ENCODE measurements at regions not wholly inside any gene's neighbourhood (a gene's known extent, or its start where the extent isn't known, plus 50 kb on each side); places are given as distances from the start of the nearest gene placed in this dataset.

- intact Hi-C loops (cut with micrococcal nuclease; ENCODE audit: unreplicated experiment): no loop called here
- no TSS peak for BruUV-seq (replicated peaks)
- POLR2A ChIA-PET (ENCODE audit: unreplicated experiment): no interaction called here
- H3K36me3 ChIP-seq (ENCODE audit: low read depth): no peaks in the 10 kb centered on the region
- H3K27ac ChIP-seq: no peak overlapping the region
- H3F3A ChIP-seq (ENCODE audit: insufficient read depth, low read depth): no peaks in the 10 kb centered on the region
- H3K4me3 ChIP-seq: no peak overlapping the region
- H3K9me2 ChIP-seq (ENCODE audit: insufficient read depth): no peaks in the 10 kb centered on the region
- DNase-seq: no peak
- H3K4me2 ChIP-seq: no peak overlapping the region
- H3K27me3 ChIP-seq (ENCODE audit: insufficient read depth, low read depth): no peaks in the 10 kb centered on the region
- no peaks in the 10 kb centered on the region for H3K4me1 ChIP-seq (replicated peaks; ENCODE audit: insufficient read depth)
- TF ChIP-seq EZH2 (IDR thresholded peaks at IDR 0.05; ENCODE audit: low read depth): no peak
- TF ChIP-seq, protein P1, sequence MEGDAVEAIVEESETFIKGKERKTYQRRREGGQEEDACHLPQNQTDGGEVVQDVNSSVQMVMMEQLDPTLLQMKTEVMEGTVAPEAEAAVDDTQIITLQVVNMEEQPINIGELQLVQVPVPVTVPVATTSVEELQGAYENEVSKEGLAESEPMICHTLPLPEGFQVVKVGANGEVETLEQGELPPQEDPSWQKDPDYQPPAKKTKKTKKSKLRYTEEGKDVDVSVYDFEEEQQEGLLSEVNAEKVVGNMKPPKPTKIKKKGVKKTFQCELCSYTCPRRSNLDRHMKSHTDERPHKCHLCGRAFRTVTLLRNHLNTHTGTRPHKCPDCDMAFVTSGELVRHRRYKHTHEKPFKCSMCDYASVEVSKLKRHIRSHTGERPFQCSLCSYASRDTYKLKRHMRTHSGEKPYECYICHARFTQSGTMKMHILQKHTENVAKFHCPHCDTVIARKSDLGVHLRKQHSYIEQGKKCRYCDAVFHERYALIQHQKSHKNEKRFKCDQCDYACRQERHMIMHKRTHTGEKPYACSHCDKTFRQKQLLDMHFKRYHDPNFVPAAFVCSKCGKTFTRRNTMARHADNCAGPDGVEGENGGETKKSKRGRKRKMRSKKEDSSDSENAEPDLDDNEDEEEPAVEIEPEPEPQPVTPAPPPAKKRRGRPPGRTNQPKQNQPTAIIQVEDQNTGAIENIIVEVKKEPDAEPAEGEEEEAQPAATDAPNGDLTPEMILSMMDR (conservative IDR thresholded peaks at IDR 0.05): no peak
- H4K20me1 ChIP-seq (ENCODE audit: insufficient read depth): no peaks in the 10 kb centered on the region
- no peak overlapping the region for H2AFZ ChIP-seq
- H3K79me2 ChIP-seq (ENCODE audit: low read depth): no peaks in the 10 kb centered on the region
- CTCF ChIA-PET: no interaction called here
- H3K9me3 ChIP-seq (ENCODE audit: insufficient read depth, low read depth): no peaks in the 10 kb centered on the region
These were observed 276.4 kb downstream of the IL15 start for GRCh38 chr4:141912831-141913230.

DNA sequence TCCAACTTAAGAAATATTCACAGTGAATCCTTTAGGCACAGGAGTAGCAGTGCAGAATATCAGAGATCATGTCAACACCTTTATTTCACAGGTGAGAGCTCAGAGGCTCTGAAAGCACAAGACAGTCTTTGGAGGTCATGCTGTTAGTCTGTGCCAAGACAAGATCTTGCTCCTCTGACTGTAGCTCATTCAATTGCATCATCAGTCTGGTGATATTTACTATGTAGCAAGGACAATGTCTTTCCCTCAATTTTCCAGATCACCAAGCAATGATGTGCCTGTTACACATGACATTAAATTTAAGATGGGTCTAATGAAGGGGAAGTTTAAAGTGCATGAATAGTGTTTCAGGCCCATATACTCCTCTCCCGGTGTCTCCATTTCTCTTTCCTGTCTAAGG lies 277.5 kb downstream of the IL15 start:
- no peaks in the 10 kb centered on the region for H3K4me1 ChIP-seq (replicated peaks; ENCODE audit: insufficient read depth)
- H3K79me2 ChIP-seq (ENCODE audit: low read depth): no peaks in the 10 kb centered on the region
- H3F3A ChIP-seq (ENCODE audit: insufficient read depth, low read depth): no peaks in the 10 kb centered on the region
- no peak overlapping the region for H2AFZ ChIP-seq
- no peak for TF ChIP-seq EZH2 (IDR thresholded peaks at IDR 0.05; ENCODE audit: low read depth)
- TF ChIP-seq, protein P1 (conservative IDR thresholded peaks at IDR 0.05): no peak
- H3K9me2 ChIP-seq (ENCODE audit: insufficient read depth): no peaks in the 10 kb centered on the region
- no peaks in the 10 kb centered on the region for H3K27me3 ChIP-seq (ENCODE audit: insufficient read depth, low read depth)
- no peak overlapping the region for H3K4me2 ChIP-seq
- CTCF ChIA-PET: no interaction called here
- no TSS peak for BruUV-seq (replicated peaks)
- intact Hi-C loops (cut with micrococcal nuclease; ENCODE audit: unreplicated experiment): no loop called here
- H3K36me3 ChIP-seq (ENCODE audit: low read depth): no peaks in the 10 kb centered on the region
- DNase-seq: no peak
- no peak overlapping the region for H3K27ac ChIP-seq
- POLR2A ChIA-PET (ENCODE audit: unreplicated experiment): no interaction called here
- H3K9me3 ChIP-seq (ENCODE audit: insufficient read depth, low read depth): no peaks in the 10 kb centered on the region
- no peaks in the 10 kb centered on the region for H4K20me1 ChIP-seq (ENCODE audit: insufficient read depth)
- no peak overlapping the region for H3K4me3 ChIP-seq

DNA sequence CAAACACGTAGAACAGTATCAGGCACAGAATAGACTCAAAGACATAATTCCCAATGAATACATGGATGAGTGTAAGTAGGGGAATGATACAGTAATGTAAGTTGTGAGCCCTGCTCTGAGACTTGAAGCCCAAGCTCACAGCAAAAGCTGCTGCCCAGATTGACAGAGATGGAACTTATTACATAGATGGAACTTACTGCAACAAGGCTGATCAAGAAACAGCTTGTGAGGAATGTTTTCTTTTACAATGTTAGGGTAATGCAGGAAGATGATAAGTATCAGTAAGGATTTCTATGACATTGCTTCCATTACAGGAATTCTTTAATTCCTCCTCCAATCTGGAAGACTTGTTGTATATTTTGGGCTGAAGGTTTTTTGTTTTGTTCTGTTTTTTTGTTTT lies 278.4 kb downstream of the IL15 start:
- H3F3A ChIP-seq (ENCODE audit: insufficient read depth, low read depth): no peaks in the 10 kb centered on the region
- no peak overlapping the region for H3K27ac ChIP-seq
- intact Hi-C loops (cut with micrococcal nuclease; ENCODE audit: unreplicated experiment): no loop called here
- no peak for DNase-seq
- no peaks in the 10 kb centered on the region for H4K20me1 ChIP-seq (ENCODE audit: insufficient read depth)
- H3K9me3 ChIP-seq (ENCODE audit: insufficient read depth, low read depth): no peaks in the 10 kb centered on the region
- H3K4me2 ChIP-seq: no peak overlapping the region
- BruUV-seq (replicated peaks): no TSS peak
- H3K4me3 ChIP-seq: no peak overlapping the region
- H3K36me3 ChIP-seq (ENCODE audit: low read depth): no peaks in the 10 kb centered on the region
- H3K27me3 ChIP-seq (ENCODE audit: insufficient read depth, low read depth): no peaks in the 10 kb centered on the region
- no peaks in the 10 kb centered on the region for H3K4me1 ChIP-seq (replicated peaks; ENCODE audit: insufficient read depth)
- H2AFZ ChIP-seq: no peak overlapping the region
- POLR2A ChIA-PET (ENCODE audit: unreplicated experiment): no interaction called here
- no peak for TF ChIP-seq EZH2 (IDR thresholded peaks at IDR 0.05; ENCODE audit: low read depth)
- TF ChIP-seq, protein P1 (conservative IDR thresholded peaks at IDR 0.05): no peak
- no peaks in the 10 kb centered on the region for H3K9me2 ChIP-seq (ENCODE audit: insufficient read depth)
- no peaks in the 10 kb centered on the region for H3K79me2 ChIP-seq (ENCODE audit: low read depth)
- CTCF ChIA-PET: no interaction called here
